ENCODE measurements at regions not wholly inside any gene's neighbourhood (a gene's known extent, or its start where the extent isn't known, plus 50 kb on each side); places are given as distances from the start of the nearest gene placed in this dataset.
"Not testable (repeated sequence)": the region's sequence is repeated elsewhere in the genome, so short reads cannot be mapped to it uniquely, and the experiment has no call there.

GRCh38 chr15:30688684-30689083 is 62.8 kb downstream of the ARHGAP11B start:
- H3K27me3 ChIP-seq (ENCODE audit: control insufficient read depth, insufficient read depth, low read length); POLR2A ChIA-PET; CTCF ChIA-PET; H3K36me3 ChIP-seq (ENCODE audit: control insufficient read depth, insufficient read depth, low read length); DNase-seq (ENCODE audit: low read depth); H3K4me3 ChIP-seq (ENCODE audit: low read depth, low read length): not testable (repeated sequence)

- CTCF ChIA-PET; POLR2A ChIA-PET; H3K27me3 ChIP-seq (ENCODE audit: control insufficient read depth, insufficient read depth, low read length); H3K36me3 ChIP-seq (ENCODE audit: control insufficient read depth, insufficient read depth, low read length); H3K4me3 ChIP-seq (ENCODE audit: low read depth, low read length); DNase-seq (ENCODE audit: low read depth): not testable (repeated sequence)
Measured at GRCh38 chr15:30690153-30690552, 64.2 kb downstream of the ARHGAP11B start.

- H3K4me3 ChIP-seq (ENCODE audit: low read depth, low read length); DNase-seq (ENCODE audit: low read depth); H3K27me3 ChIP-seq (ENCODE audit: control insufficient read depth, insufficient read depth, low read length); POLR2A ChIA-PET; CTCF ChIA-PET; H3K36me3 ChIP-seq (ENCODE audit: control insufficient read depth, insufficient read depth, low read length): not testable (repeated sequence)
Measured at GRCh38 chr15:30695811-30696210, 69.9 kb downstream of the ARHGAP11B start.

DNA sequence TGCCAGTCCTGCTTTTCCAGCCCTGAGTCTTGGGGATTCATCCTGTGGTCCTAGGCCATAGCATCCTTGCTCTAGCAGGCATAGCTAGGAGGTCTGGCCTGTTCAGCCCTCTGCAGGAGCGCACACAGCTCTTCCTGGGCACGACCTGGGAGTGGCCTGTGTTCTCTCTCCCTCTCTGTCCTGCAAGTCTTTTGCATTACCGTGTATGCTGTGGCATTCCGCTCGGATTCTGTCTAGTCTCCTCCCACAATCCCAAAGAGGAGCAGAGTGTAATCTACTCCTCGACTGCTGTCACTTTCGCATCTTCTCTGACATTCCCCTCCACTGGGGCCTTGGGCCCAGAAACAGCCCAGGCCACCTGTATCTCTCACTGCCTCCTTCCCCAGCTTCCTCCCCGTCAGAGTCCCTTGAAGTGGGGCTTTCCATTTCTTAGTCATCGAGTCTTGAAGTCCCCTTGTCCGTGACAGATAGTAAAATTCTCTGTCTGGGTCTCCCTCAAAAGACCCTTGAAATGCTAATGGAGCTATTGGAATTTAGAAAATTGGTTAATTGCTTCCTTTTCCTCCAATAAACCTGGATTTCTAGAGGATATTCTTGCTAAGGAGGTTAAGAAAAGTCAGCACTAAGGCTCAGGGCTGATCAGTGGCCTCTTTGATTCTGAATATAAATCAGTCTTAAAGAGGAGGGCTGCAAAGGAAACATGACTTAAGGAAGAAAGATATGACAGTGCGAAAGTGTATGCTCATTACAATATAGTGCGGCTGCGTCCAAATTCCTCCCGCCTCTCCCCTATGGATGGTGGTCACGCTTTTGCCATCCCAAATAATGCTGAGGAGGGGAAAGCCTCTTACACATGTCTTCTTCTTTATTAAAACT is 70.7 kb downstream of the ARHGAP11B start:
- CTCF ChIA-PET; POLR2A ChIA-PET; H3K36me3 ChIP-seq (ENCODE audit: control insufficient read depth, insufficient read depth, low read length): not testable (repeated sequence)

DNA sequence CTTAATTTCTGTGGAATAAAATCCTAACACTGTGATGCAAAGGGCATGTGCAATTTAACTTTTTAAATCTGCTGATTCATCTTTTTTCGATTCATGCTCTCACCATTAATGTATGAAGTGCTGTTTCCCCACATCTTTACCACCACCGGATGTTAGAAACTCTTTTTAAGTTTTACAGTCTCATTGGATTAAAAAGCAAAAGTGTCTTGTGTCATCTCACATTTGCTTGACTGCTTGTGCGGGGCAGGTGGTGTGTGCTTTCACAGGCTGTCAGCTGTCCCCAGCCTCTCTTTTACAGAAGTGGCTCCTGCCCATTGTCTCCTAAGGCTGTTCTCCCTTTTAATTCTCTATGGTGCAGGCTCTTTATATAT is 71.4 kb downstream of the ARHGAP11B start:
- H3K4me3 ChIP-seq (ENCODE audit: low read depth, low read length); DNase-seq (ENCODE audit: low read depth); CTCF ChIA-PET; H3K27me3 ChIP-seq (ENCODE audit: control insufficient read depth, insufficient read depth, low read length); POLR2A ChIA-PET; H3K36me3 ChIP-seq (ENCODE audit: control insufficient read depth, insufficient read depth, low read length): not testable (repeated sequence)

More for the DNA sequence above, 70.7 kb downstream of the ARHGAP11B start:
- DNase-seq (ENCODE audit: low read depth); H3K4me3 ChIP-seq (ENCODE audit: low read depth, low read length); H3K27me3 ChIP-seq (ENCODE audit: control insufficient read depth, insufficient read depth, low read length): not testable (repeated sequence)

- POLR2A ChIA-PET, CTCF ChIA-PET: not testable (repeated sequence)
Measured at GRCh38 chr15:30700006-30700597, 74.2 kb downstream of the ARHGAP11B start.

DNA sequence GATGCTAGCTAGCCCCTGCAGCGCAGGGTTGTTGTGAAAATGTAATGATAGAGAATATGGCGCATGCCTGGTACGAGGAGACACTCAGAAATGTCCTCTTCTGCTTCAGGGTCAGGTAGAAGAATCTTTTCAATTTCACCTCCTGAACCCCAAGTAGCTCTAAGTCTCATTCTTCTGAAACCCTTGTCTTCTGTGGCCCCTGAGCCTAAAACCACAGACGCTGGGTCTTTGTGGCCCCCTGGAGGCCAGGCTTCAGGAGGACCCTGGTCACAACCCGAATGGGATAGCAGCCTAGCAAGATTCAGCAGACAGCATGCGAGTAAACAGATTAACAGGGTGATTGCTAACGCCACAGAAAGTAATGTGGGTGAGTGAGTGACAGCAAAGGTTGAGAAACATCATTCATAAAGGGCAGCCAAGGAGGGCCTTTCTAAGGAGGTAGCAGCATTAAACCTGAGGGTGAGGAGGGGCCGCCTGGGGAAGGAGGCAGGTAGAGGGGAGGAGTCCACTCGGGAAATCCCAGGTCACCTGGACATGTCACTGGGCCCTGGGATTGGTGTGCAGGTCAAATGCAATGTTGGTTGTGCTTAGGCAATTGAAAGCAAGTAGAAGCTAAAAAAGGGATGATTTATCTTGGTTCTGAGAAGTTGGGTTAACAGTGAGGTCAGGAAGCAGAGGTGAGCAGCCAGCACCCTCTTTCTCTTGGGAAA is 82.2 kb downstream of the ARHGAP11B start:
- H3K4me3 ChIP-seq (ENCODE audit: low read depth, low read length); CTCF ChIA-PET; H3K36me3 ChIP-seq (ENCODE audit: control insufficient read depth, insufficient read depth, low read length); DNase-seq (ENCODE audit: low read depth); POLR2A ChIA-PET; H3K27me3 ChIP-seq (ENCODE audit: control insufficient read depth, insufficient read depth, low read length): not testable (repeated sequence)

More at GRCh38 chr15:30700006-30700597, 74.2 kb downstream of the ARHGAP11B start:
- not testable (repeated sequence) for DNase-seq (ENCODE audit: low read depth); H3K36me3 ChIP-seq (ENCODE audit: control insufficient read depth, insufficient read depth, low read length); H3K4me3 ChIP-seq (ENCODE audit: low read depth, low read length); H3K27me3 ChIP-seq (ENCODE audit: control insufficient read depth, insufficient read depth, low read length)

- H3K4me3 ChIP-seq (ENCODE audit: low read depth, low read length); H3K27me3 ChIP-seq (ENCODE audit: control insufficient read depth, insufficient read depth, low read length); H3K36me3 ChIP-seq (ENCODE audit: control insufficient read depth, insufficient read depth, low read length); DNase-seq (ENCODE audit: low read depth); CTCF ChIA-PET; POLR2A ChIA-PET: not testable (repeated sequence)
Measured at GRCh38 chr15:30708809-30709208, 82.9 kb downstream of the ARHGAP11B start.

DNA sequence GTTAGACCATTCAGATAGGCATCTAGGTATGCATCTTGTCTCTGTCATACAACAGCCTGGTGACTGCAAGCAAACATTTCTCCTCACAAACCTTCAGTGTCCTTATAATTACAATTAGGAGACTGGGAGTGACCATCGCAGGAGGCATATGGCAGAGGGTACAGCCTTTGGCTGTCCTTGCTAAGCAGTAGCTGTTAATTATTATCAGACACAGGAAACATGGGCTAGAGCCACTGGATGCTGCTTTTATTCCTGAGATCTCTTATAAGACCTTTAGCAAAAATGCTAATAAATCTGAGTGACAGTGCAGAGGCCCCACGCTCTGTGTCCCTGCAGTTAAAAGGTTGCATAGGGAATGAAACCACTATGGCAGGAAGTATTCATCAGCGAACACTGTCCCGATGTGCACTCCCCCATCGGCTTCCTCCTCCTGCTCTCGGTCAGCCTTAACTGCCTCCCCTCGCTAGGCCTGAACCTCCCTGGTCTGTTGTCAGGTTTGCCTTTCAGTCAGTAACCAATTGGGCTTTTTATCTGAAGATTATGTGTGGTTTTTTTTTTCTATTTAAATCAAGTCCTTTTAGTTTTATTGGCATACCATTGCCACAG is 92.2 kb downstream of the ARHGAP11B start:
- H3K36me3 ChIP-seq (ENCODE audit: control insufficient read depth, insufficient read depth, low read length); H3K4me3 ChIP-seq (ENCODE audit: low read depth, low read length); POLR2A ChIA-PET; CTCF ChIA-PET; DNase-seq (ENCODE audit: low read depth); H3K27me3 ChIP-seq (ENCODE audit: control insufficient read depth, insufficient read depth, low read length): not testable (repeated sequence)

GRCh38 chr15:30719363-30719762 is 93.4 kb downstream of the ARHGAP11B start:
- POLR2A ChIA-PET; H3K36me3 ChIP-seq (ENCODE audit: control insufficient read depth, insufficient read depth, low read length); H3K4me3 ChIP-seq (ENCODE audit: low read depth, low read length); DNase-seq (ENCODE audit: low read depth); H3K27me3 ChIP-seq (ENCODE audit: control insufficient read depth, insufficient read depth, low read length): not testable (repeated sequence)
- CTCF ChIA-PET, result interaction anchor here (1.3 kb wide), 1 partner anchor 59 kb away, joined by 3 read pairs; no protein-coding TSS in a partner anchor

DNA sequence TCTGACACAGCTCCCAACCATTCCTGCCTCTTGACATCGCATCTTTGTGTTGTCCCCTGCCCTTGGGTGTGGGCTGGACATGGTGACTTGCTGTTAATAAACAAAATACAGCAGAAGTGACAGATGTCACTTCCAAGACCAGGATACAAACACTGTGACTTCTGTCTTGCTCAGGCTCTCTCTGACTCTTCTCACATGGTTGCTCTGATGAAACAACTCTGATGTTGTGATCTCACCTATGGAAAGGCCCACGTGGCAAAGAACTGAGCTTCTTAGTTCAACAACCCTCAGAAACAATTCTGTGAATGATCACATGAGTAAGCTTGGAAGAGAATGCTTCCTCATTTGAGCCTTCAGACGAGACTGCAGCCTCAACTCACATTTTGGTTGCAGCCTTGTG is 94.9 kb downstream of the ARHGAP11B start:
- H3K36me3 ChIP-seq (ENCODE audit: control insufficient read depth, insufficient read depth, low read length); DNase-seq (ENCODE audit: low read depth); H3K4me3 ChIP-seq (ENCODE audit: low read depth, low read length); POLR2A ChIA-PET; H3K27me3 ChIP-seq (ENCODE audit: control insufficient read depth, insufficient read depth, low read length): not testable (repeated sequence)
- CTCF ChIA-PET, result interaction anchor here (1.1 kb wide), 1 partner anchor 35 kb away, joined by 3 read pairs; no protein-coding TSS in a partner anchor

GRCh38 chr15:30721529-30721928 is 95.6 kb downstream of the ARHGAP11B start:
- H3K27me3 ChIP-seq (ENCODE audit: control insufficient read depth, insufficient read depth, low read length); POLR2A ChIA-PET; DNase-seq (ENCODE audit: low read depth); CTCF ChIA-PET; H3K36me3 ChIP-seq (ENCODE audit: control insufficient read depth, insufficient read depth, low read length); H3K4me3 ChIP-seq (ENCODE audit: low read depth, low read length): not testable (repeated sequence)
